GM23248 (cell line): ENCODE measurements at regions not wholly inside any gene's neighbourhood (a gene's known extent, or its start where the extent isn't known, plus 50 kb on each side); places are given as distances from the start of the nearest gene placed in this dataset.

Source experiments
- DNase-seq: peaks from one replicate; pipeline ENCODE4 v3.0.0-alpha.2; 2015
- H2AFZ ChIP-seq: fragments of 200-600 bp; sonication (generic); 2 replicates; pipeline ENCODE4 v1.6.1; 2016; ENCODE audit warnings: antibody characterized with exemption
- H3F3A ChIP-seq: fragments of 200-600 bp; sonication (generic); 2 replicates; pipeline ENCODE4 v1.6.1; 2016; ENCODE audit warnings: mild to moderate bottlenecking, antibody characterized with exemption, mixed run types; ENCODE audit not compliant: insufficient read depth
- H3K27ac ChIP-seq: fragments of 200-600 bp; sonication (generic); 2 replicates; pipeline ENCODE4 v1.5.1; 2016; ENCODE audit warnings: mild to moderate bottlenecking
- H3K27me3 ChIP-seq: fragments of 200-600 bp; sonication (generic); replicated peaks from 2 replicates; pipeline ENCODE4 v1.6.1; 2016; ENCODE audit warnings: mild to moderate bottlenecking; ENCODE audit not compliant: insufficient read depth
- H3K36me3 ChIP-seq: fragments of 200-600 bp; sonication (generic); 2 replicates; pipeline ENCODE4 v1.6.1; 2016; ENCODE audit warnings: low read depth, mild to moderate bottlenecking
- H3K4me1 ChIP-seq: fragments of 200-600 bp; sonication (generic); 2 replicates; pipeline ENCODE4 v1.6.1; 2016; ENCODE audit warnings: mild to moderate bottlenecking; ENCODE audit not compliant: insufficient read depth
- H3K4me2 ChIP-seq: fragments of 200-600 bp; sonication (generic); one replicate; pipeline ENCODE4 v1.6.1; 2016; ENCODE audit warnings: mild to moderate bottlenecking; ENCODE audit not compliant: unreplicated experiment
- H3K4me3 ChIP-seq: fragments of 200-600 bp; sonication (generic); 2 replicates; pipeline ENCODE4 v1.5.1; 2016; ENCODE audit warnings: mild to moderate bottlenecking
- H3K79me2 ChIP-seq: fragments of 200-600 bp; sonication (generic); 2 replicates; pipeline ENCODE4 v1.6.1; 2016; ENCODE audit warnings: mild to moderate bottlenecking; ENCODE audit not compliant: insufficient read depth
- H3K9ac ChIP-seq: fragments of 200-600 bp; sonication (generic); 2 replicates; pipeline ENCODE4 v1.6.1; 2016; ENCODE audit warnings: mild to moderate bottlenecking
- H3K9me2 ChIP-seq: fragments of 200-600 bp; sonication (generic); 2 replicates; pipeline ENCODE4 v1.6.1; 2016; ENCODE audit warnings: mixed run types, mild to moderate bottlenecking, moderate library complexity; ENCODE audit not compliant: insufficient read depth
- H3K9me3 ChIP-seq: fragments of 200-600 bp; sonication (generic); one replicate; pipeline ENCODE4 v1.6.1; 2017; ENCODE audit warnings: low read depth
- H4K20me1 ChIP-seq: fragments of 200-600 bp; sonication (generic); 2 replicates; pipeline ENCODE4 v1.6.0; 2016; ENCODE audit not compliant: insufficient read depth
- EZH2 ChIP-seq: fragments of 200-600 bp; sonication (generic); IDR thresholded peaks from 2 replicates; pipeline ENCODE4 v1.6.1; 2018; ENCODE audit warnings: antibody characterized with exemption, mild to moderate bottlenecking; ENCODE audit not compliant: insufficient read depth, poor library complexity, severe bottlenecking
- EZH2phosphoT487 ChIP-seq: fragments of 200-600 bp; sonication (generic); IDR thresholded peaks from 2 replicates; pipeline ENCODE4 v1.6.1; 2018; ENCODE audit warnings: antibody characterized with exemption, moderate library complexity, mild to moderate bottlenecking, low read depth; ENCODE audit not compliant: insufficient read depth
- WGBS, 2 experiments: methylation state at CpG; one replicate each; pipeline ENCODE4 v1.1.6; 2015 to 2017; ENCODE audit warnings: low lambda C conversion rate in 2 of 2, low coverage in 1 of 2; ENCODE audit errors: missing lambda C conversion rate in 2 of 2; 5-methylcytosine and 5-hydroxymethylcytosine counted together
- in situ Hi-C: fragments of 300-500 bp; cut with MboI; formaldehyde crosslinking; loops from 2 replicates; pipeline ENCODE4 v1.15.0; 2020

DNA sequence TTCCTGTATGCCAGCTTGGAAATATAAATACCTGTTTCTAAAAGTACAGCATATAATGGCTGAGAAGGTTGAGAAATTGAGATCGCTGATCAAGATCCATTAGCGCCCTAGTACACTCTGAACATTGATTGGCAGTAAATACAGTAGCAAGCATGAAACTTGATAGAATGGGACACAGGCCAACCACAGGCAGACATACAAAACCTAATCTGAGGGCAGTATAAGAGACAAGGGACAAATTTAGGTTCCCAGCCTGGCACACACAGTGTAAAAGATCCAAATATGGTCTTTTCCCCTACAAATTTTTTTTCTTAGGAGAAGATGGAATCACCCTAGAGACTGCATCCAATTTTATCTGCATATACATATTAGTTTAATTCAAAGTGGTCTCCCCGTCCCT, 126.5 kb upstream of the ARHGAP42 start:
- no peak overlapping the region for H3K27ac ChIP-seq
- WGBS, 2 experiments: 95 to 96% methylated on average over 3 of the region's 3 CpGs
- no peak overlapping the region for H3K9ac ChIP-seq
- H3K4me1 ChIP-seq: peaks cover 17% of the 10 kb centered on the region
- DNase-seq: no peak
- H4K20me1 ChIP-seq: no peaks in the 10 kb centered on the region
- no peak for TF ChIP-seq EZH2
- no peak for TF ChIP-seq EZH2phosphoT487
- H3K4me3 ChIP-seq: no peak overlapping the region
- peaks cover 52% of the 10 kb centered on the region for H3K27me3 ChIP-seq
- H3F3A ChIP-seq: peaks cover 6% of the 10 kb centered on the region; the same call in 1 of the 2 replicates
- H3K36me3 ChIP-seq: no peaks in the 10 kb centered on the region
- H3K9me2 ChIP-seq: no peaks in the 10 kb centered on the region
- in situ Hi-C loops: no loop called here
- no peaks in the 10 kb centered on the region for H3K79me2 ChIP-seq
- H2AFZ ChIP-seq: no peak overlapping the region
- no peaks in the 10 kb centered on the region for H3K9me3 ChIP-seq
- H3K4me2 ChIP-seq: no peak overlapping the region

- Histone ChIP-seq H3K9ac (no peak overlapping the region), H4K20me1 (no peaks in the 10 kb centered on the region), H3F3A (peaks cover 6% of the 10 kb centered on the region; the same call in 1 of the 2 replicates), H3K9me2 (no peaks in the 10 kb centered on the region), H3K27me3 (peaks cover 46% of the 10 kb centered on the region), H3K27ac (no peak overlapping the region), H3K9me3 (no peaks in the 10 kb centered on the region), H3K36me3 (no peaks in the 10 kb centered on the region), H3K4me3 (no peak overlapping the region), H2AFZ (no peak overlapping the region), H3K79me2 (no peaks in the 10 kb centered on the region), H3K4me2 (no peak overlapping the region), H3K4me1 (peaks cover 17% of the 10 kb centered on the region)
- WGBS, 2 experiments: 62 to 75% methylated on average over 1 of the region's 1 CpG
- TF ChIP-seq EZH2phosphoT487: no peak
- no peak for TF ChIP-seq EZH2
- DNase-seq: no peak
- in situ Hi-C loops: no loop called here
Measured at GRCh38 chr11:100561323-100561722, 125.8 kb upstream of the ARHGAP42 start.

- WGBS, 2 experiments: 0 to 1% methylated on average over 2 of the region's 2 CpGs
- Histone ChIP-seq H3K9me3 (no peaks in the 10 kb centered on the region), H3K4me2 (peak overlapping the region; percentile 74), H3K36me3 (no peaks in the 10 kb centered on the region), H4K20me1 (no peaks in the 10 kb centered on the region), H3K4me1 (peaks cover 17% of the 10 kb centered on the region), H3K27ac (no peak overlapping the region), H3K9me2 (no peaks in the 10 kb centered on the region), H3K9ac (no peak overlapping the region), H3F3A (peaks cover 6% of the 10 kb centered on the region; the same call in 1 of the 2 replicates), H3K4me3 (peak overlapping the region; percentile 11; the same call in 1 of the 2 replicates), H2AFZ (no peak overlapping the region), H3K79me2 (no peaks in the 10 kb centered on the region), H3K27me3 (peaks cover 38% of the 10 kb centered on the region)
- TF ChIP-seq EZH2phosphoT487 (no peak), EZH2 (no peak)
- peak; percentile 76 for DNase-seq
- in situ Hi-C loops: no loop called here
Measured at GRCh38 chr11:100562128-100562527, 125.0 kb upstream of the ARHGAP42 start.

DNA sequence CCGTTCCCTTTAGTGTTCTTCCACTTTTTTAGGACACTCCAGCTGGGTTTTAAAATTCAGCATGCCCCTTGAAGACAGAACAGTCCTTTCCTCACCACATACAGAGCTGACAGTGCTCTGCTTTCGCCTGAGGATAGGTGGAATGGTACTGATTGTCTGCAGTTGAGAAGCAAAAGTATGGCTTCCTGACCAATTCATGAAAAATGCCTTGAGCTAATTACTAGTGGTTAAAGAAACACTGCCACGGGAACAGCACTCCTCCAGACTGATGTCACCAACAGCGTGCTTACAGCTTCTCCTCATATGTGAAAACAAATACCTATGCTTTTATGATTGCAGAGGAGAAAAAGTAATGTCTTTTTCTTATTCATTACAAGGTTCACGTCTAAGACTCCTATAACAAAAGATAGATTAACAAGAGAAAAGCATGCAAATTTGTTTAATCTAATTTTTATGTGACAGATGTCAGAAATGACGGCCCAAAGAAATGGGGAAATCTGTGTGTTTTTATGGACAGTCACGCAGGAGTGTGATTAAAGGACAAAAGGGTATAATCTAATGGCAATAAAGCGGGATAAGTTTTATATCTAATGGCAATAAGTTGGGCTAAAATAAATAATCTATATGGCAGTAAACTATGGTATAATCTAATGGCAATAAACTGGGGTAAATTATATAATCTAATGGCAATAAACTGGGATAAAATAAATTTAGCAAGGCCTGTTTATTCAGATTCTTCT, 123.4 kb upstream of the ARHGAP42 start:
- Histone ChIP-seq H3K4me2 (no peak overlapping the region), H4K20me1 (no peaks in the 10 kb centered on the region), H3K36me3 (no peaks in the 10 kb centered on the region), H3F3A (peaks cover 6% of the 10 kb centered on the region; the same call in 1 of the 2 replicates), H3K27me3 (peaks cover 42% of the 10 kb centered on the region), H3K9me3 (no peaks in the 10 kb centered on the region), H3K4me3 (no peak overlapping the region), H3K9ac (no peak overlapping the region), H3K79me2 (no peaks in the 10 kb centered on the region), H2AFZ (no peak overlapping the region), H3K27ac (no peak overlapping the region), H3K4me1 (peaks cover 14% of the 10 kb centered on the region), H3K9me2 (no peaks in the 10 kb centered on the region)
- in situ Hi-C loops: no loop called here
- peak; percentile 24 for DNase-seq
- WGBS, 2 experiments: 79 to 80% methylated on average over 8 of the region's 8 CpGs
- no peak for TF ChIP-seq EZH2phosphoT487
- no peak for TF ChIP-seq EZH2
